PC-9 (cell line): ENCODE measurements at regions not wholly inside any gene's neighbourhood (a gene's known extent, or its start where the extent isn't known, plus 50 kb on each side); places are given as distances from the start of the nearest gene placed in this dataset.

Source experiments
- BruUV-seq: library from RNA; stranded (reverse); fragments of 400-500 nt; replicated peaks from 2 replicates; lab custom pipeline; 2021; lab: Mats Ljungman, UMichigan
- CTCF ChIA-PET: fragments of 300-600 bp; sonication (Branson Sonifier 250); formaldehyde crosslinking; loops from one replicate; lab custom pipeline; 2022; ENCODE audit warnings: antibody characterized with exemption; lab: Charles Lee
- POLR2A ChIA-PET: fragments of 300-600 bp; sonication (Branson Sonifier 250); formaldehyde crosslinking; loops from one replicate; lab custom pipeline; 2022; ENCODE audit warnings: antibody characterized with exemption; ENCODE audit not compliant: unreplicated experiment; lab: Charles Lee
- DNase-seq, 2 experiments: peaks; one replicate each; pipeline versions ENCODE4 v3.0.0 to v3.0.0-alpha.2; 2015 to 2022; ENCODE audit warnings: mixed read lengths in 1 of 2
- H2AFZ ChIP-seq: fragments of 200-600 bp; sonication (generic); 2 replicates; pipeline ENCODE4 v1.8.1; 2017; ENCODE audit warnings: antibody characterized with exemption
- H3F3A ChIP-seq: fragments of 200-600 bp; sonication (generic); 2 replicates; pipeline ENCODE4 v1.8.1; 2017; ENCODE audit warnings: antibody characterized with exemption, mild to moderate bottlenecking, low read depth; ENCODE audit not compliant: insufficient read depth
- H3K27ac ChIP-seq: fragments of 200-600 bp; sonication (generic); 2 replicates; pipeline ENCODE4 v1.6.1; 2016; ENCODE audit warnings: mixed run types
- H3K27me3 ChIP-seq: fragments of 200-600 bp; sonication (generic); 2 replicates; pipeline ENCODE4 v1.6.1; 2016; ENCODE audit warnings: low read depth, mixed run types; ENCODE audit not compliant: insufficient read depth
- H3K36me3 ChIP-seq: fragments of 200-600 bp; sonication (generic); 2 replicates; pipeline ENCODE4 v1.6.1; 2016; ENCODE audit warnings: low read depth, mixed run types
- H3K4me1 ChIP-seq: fragments of 200-600 bp; sonication (generic); replicated peaks from 2 replicates; pipeline ENCODE4 v1.6.1; 2016; ENCODE audit warnings: mixed run types; ENCODE audit not compliant: insufficient read depth
- H3K4me2 ChIP-seq: fragments of 200-600 bp; sonication (generic); 2 replicates; pipeline ENCODE4 v1.6.1; 2017; ENCODE audit warnings: mixed run types
- H3K4me3 ChIP-seq: fragments of 200-600 bp; sonication (generic); 2 replicates; pipeline ENCODE4 v1.6.1; 2016; ENCODE audit warnings: mixed run types
- H3K79me2 ChIP-seq: fragments of 200-600 bp; sonication (generic); 2 replicates; pipeline ENCODE4 v1.6.1; 2017; ENCODE audit warnings: low read depth, mixed run types
- H3K9me2 ChIP-seq: fragments of 200-600 bp; sonication (generic); 2 replicates; pipeline ENCODE4 v1.8.1; 2017; ENCODE audit warnings: mild to moderate bottlenecking; ENCODE audit not compliant: insufficient read depth
- H3K9me3 ChIP-seq: fragments of 200-600 bp; sonication (generic); 2 replicates; pipeline ENCODE4 v1.8.1; 2016; ENCODE audit warnings: low read depth; ENCODE audit not compliant: insufficient read depth
- H4K20me1 ChIP-seq: fragments of 200-600 bp; sonication (generic); 2 replicates; pipeline ENCODE4 v1.8.1; 2017; ENCODE audit not compliant: insufficient read depth
- EZH2 ChIP-seq: fragments of 200-600 bp; sonication (generic); IDR thresholded peaks from 2 replicates; pipeline ENCODE4 v1.8.0; 2017; ENCODE audit warnings: antibody characterized with exemption, low read depth
- intact Hi-C: fragments of 100-400 bp; cut with micrococcal nuclease; formaldehyde crosslinking; loops from one replicate; pipeline ENCODE4 v1.10.0; 2022; ENCODE audit not compliant: unreplicated experiment
- TF ChIP-seq, protein P1 (sequence below): fragments of 200-600 bp; sonication (generic); conservative IDR thresholded peaks from 2 replicates; pipeline ENCODE4 v1.6.1; 2017; ENCODE audit warnings: mixed run types, antibody characterized with exemption, mild to moderate bottlenecking, moderate library complexity

DNA sequence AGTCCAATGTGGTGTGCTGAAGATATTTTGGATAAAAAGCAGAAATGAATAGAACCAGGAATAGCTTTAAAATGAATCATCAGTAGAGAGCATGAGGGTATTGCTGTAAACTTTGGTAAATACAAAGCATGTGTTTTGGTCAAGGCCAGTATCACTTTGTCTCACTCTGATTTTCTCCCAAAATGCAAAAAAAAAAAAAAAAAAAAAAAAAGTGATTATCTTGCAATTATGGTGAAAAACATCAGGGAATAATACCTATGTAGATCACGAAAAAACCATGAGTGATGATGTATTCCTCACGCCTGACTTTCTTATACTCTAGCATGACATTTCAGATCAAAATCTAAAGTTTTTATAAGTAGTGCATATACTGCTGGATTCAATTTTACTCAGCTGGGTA, 897.9 kb upstream of the FAT3 start:
- no peak overlapping the region for H3K4me3 ChIP-seq
- TF ChIP-seq, protein P1, sequence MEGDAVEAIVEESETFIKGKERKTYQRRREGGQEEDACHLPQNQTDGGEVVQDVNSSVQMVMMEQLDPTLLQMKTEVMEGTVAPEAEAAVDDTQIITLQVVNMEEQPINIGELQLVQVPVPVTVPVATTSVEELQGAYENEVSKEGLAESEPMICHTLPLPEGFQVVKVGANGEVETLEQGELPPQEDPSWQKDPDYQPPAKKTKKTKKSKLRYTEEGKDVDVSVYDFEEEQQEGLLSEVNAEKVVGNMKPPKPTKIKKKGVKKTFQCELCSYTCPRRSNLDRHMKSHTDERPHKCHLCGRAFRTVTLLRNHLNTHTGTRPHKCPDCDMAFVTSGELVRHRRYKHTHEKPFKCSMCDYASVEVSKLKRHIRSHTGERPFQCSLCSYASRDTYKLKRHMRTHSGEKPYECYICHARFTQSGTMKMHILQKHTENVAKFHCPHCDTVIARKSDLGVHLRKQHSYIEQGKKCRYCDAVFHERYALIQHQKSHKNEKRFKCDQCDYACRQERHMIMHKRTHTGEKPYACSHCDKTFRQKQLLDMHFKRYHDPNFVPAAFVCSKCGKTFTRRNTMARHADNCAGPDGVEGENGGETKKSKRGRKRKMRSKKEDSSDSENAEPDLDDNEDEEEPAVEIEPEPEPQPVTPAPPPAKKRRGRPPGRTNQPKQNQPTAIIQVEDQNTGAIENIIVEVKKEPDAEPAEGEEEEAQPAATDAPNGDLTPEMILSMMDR: no peak
- TF ChIP-seq EZH2: no peak
- intact Hi-C loops: no loop called here

DNA sequence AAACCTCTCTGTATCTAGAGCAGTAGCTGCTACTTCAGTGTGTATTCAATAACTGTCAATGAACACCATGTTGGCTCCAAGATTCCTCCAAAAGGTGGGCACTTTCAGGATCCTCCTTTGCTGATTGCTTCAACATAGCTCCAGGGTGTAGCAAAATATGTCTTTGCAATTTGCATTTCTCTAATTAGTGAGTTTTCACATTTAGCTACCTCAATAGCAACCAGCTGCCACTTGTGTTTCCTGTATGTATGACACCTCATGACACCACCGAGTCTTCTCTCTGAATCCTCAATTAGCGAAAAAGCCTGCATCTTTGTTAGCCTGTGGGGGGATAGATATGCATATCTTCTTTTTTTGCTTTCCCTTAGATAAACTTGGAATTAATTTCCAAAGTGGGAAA, 898.3 kb upstream of the FAT3 start:
- Histone ChIP-seq H3K4me3 (no peak overlapping the region), H3K9me3 (no peaks in the 10 kb centered on the region)
- CTCF ChIA-PET: no interaction called here

More for the DNA sequence above, 897.9 kb upstream of the FAT3 start:
- Histone ChIP-seq H3K9me3 (no peaks in the 10 kb centered on the region), H3K9me2 (no peaks in the 10 kb centered on the region), H3K36me3 (no peaks in the 10 kb centered on the region), H2AFZ (no peak overlapping the region), H3K27me3 (no peaks in the 10 kb centered on the region), H3K4me2 (no peak overlapping the region), H4K20me1 (no peaks in the 10 kb centered on the region), H3K79me2 (no peaks in the 10 kb centered on the region), H3F3A (no peaks in the 10 kb centered on the region), H3K4me1 (no peaks in the 10 kb centered on the region), H3K27ac (no peak overlapping the region)
- no peak for DNase-seq
- POLR2A ChIA-PET: no interaction called here
- CTCF ChIA-PET: no interaction called here
- no TSS peak for BruUV-seq

DNA sequence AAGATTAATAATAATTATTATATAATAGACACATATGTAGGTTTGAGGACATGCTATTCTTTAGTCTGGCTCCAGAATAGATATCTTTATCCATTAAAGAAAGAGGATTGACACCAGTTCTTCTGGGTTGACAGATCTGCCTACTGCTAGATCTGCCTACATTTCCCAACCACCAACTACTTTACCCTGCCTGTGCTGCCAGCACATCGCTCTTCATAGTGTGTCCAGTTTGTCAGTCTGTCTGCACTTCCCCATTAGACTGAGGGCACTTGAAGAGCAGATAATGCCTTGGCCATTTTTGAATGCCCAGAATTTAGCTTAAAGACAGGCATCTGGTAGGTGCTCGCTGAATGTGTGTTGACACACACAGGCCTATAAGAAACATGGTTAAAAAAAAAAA, 910.1 kb upstream of the FAT3 start:
- Histone ChIP-seq H3K4me2 (no peak overlapping the region), H3F3A (no peaks in the 10 kb centered on the region), H3K79me2 (no peaks in the 10 kb centered on the region), H4K20me1 (no peaks in the 10 kb centered on the region), H3K4me1 (no peaks in the 10 kb centered on the region), H3K36me3 (no peaks in the 10 kb centered on the region), H3K27ac (no peak overlapping the region), H3K9me3 (no peaks in the 10 kb centered on the region), H3K27me3 (no peaks in the 10 kb centered on the region), H2AFZ (no peak overlapping the region), H3K4me3 (no peak overlapping the region), H3K9me2 (no peaks in the 10 kb centered on the region)
- ChIA-PET CTCF (no interaction called here), POLR2A (no interaction called here)
- DNase-seq: no peak
- TF ChIP-seq, protein P1: no peak
- TF ChIP-seq EZH2: no peak
- intact Hi-C loops: no loop called here
- BruUV-seq: no TSS peak

More for the DNA sequence above, 898.3 kb upstream of the FAT3 start:
- no TSS peak for BruUV-seq
- Histone ChIP-seq H3K79me2 (no peaks in the 10 kb centered on the region), H3K27me3 (no peaks in the 10 kb centered on the region), H3F3A (no peaks in the 10 kb centered on the region), H2AFZ (peak overlapping the region; percentile 69), H3K27ac (no peak overlapping the region), H4K20me1 (no peaks in the 10 kb centered on the region), H3K36me3 (no peaks in the 10 kb centered on the region), H3K9me2 (no peaks in the 10 kb centered on the region), H3K4me1 (no peaks in the 10 kb centered on the region), H3K4me2 (no peak overlapping the region)
- DNase-seq: no peak
- POLR2A ChIA-PET: no interaction called here
- intact Hi-C loops: no loop called here
- TF ChIP-seq, protein P1: no peak
- no peak for TF ChIP-seq EZH2
